ENCODE measurements at regions not wholly inside any gene's neighbourhood (a gene's known extent, or its start where the extent isn't known, plus 50 kb on each side); places are given as distances from the start of the nearest gene placed in this dataset.

GRCh38 chr17:27244011-27244410 lies 49.9 kb upstream of the WSB1 start:
- no peaks in the 10 kb centered on the region for H3F3A ChIP-seq (replicated peaks; ENCODE audit: insufficient read depth)
- no peak overlapping the region for H3K4me3 ChIP-seq (ENCODE audit: low read depth in 2 of 2, low read length in 1 of 2)
- 88% methylated on average over 7 of the region's 7 CpGs for WGBS (ENCODE audit: low lambda C conversion rate)
- no peak overlapping the region for H3K27ac ChIP-seq (ENCODE audit: low read depth in 2 of 2, low read length in 1 of 2)
- ChIA-PET POLR2A (no interaction called here), CTCF (interaction anchor here (0.6 to 2.1 kb wide), 6 partner anchors 13 to 356 kb away, joined by 3 to 12 read pairs (median 5); no protein-coding TSS in a partner anchor)
- peaks cover 0 to 12% of the 10 kb centered on the region in 2 experiments; a peak in 1 of 4 replicates for H3K4me1 ChIP-seq (ENCODE audit: control insufficient read depth in 1 of 2, insufficient read depth in 2 of 2, low read depth in 1 of 2, low read length in 1 of 2)
- no peak overlapping the region for H3K4me2 ChIP-seq
- H3K79me2 ChIP-seq (ENCODE audit: insufficient read depth) = no peaks in the 10 kb centered on the region
- DNase-seq = no peak
- no peaks in the 10 kb centered on the region for H3K36me3 ChIP-seq (replicated peaks in 1 of 2; ENCODE audit: control insufficient read depth in 1 of 2, insufficient read depth in 2 of 2, low read length in 1 of 2)
- TF ChIP-seq TAF1 (IDR thresholded peaks at IDR 0.05; ENCODE audit: borderline replicate concordance, low read depth, low read length) (no peak), CTCF (IDR thresholded peaks at IDR 0.05) (no peak), REST (IDR thresholded peaks at IDR 0.05; ENCODE audit: low read depth, low read length) (no peak), YY1 (IDR thresholded peaks at IDR 0.05; ENCODE audit: low read depth) (no peak), TEAD4 (IDR thresholded peaks at IDR 0.05; ENCODE audit: borderline replicate concordance, insufficient read depth) (no peak), GABPA (IDR thresholded peaks at IDR 0.05; ENCODE audit: low read depth) (no peak), CHD2 (IDR thresholded peaks at IDR 0.05; ENCODE audit: low read length, partially characterized antibody) (no peak), SIN3A (IDR thresholded peaks at IDR 0.05; ENCODE audit: borderline replicate concordance, low read depth, low read length) (no peak), EP300 (IDR thresholded peaks at IDR 0.05; ENCODE audit: borderline replicate concordance in 1 of 2, low read depth in 1 of 2, low read length in 1 of 2) (no peak), NRF1 (IDR thresholded peaks at IDR 0.05; ENCODE audit: low read depth, low read length) (no peak), FOSL2 (IDR thresholded peaks at IDR 0.05; ENCODE audit: borderline replicate concordance, low read depth) (no peak), EZH2phosphoT487 (IDR thresholded peaks at IDR 0.05; ENCODE audit: borderline replicate concordance, low read depth) (no peak), IRF3 (IDR thresholded peaks at IDR 0.05; ENCODE audit: low read depth, low read length) (no peak), USF2 (IDR thresholded peaks at IDR 0.05; ENCODE audit: borderline replicate concordance, low read depth, low read length) (no peak), RXRA (IDR thresholded peaks at IDR 0.05; ENCODE audit: borderline replicate concordance, low read depth) (no peak), POLR2AphosphoS5 (IDR thresholded peaks at IDR 0.05; ENCODE audit: low read depth, low read length) (no peak), PBX3 (IDR thresholded peaks at IDR 0.05) (no peak)
- no peaks in the 10 kb centered on the region for H3K9me2 ChIP-seq
- H3K9me3 ChIP-seq = no peaks in the 10 kb centered on the region
- H2AFZ ChIP-seq (ENCODE audit: low read depth) = no peak overlapping the region
- peaks cover under 1% of the 10 kb centered on the region; the same call in 1 of the 2 replicates for H3K27me3 ChIP-seq (ENCODE audit: insufficient read depth)
- no peaks in the 10 kb centered on the region for H4K20me1 ChIP-seq (ENCODE audit: insufficient read depth)
- no peak overlapping the region for H3K9ac ChIP-seq

Data from SK-N-SH (cell line).